HEK293T (cell line): ENCODE measurements at regions not wholly inside any gene's neighbourhood (a gene's known extent, or its start where the extent isn't known, plus 50 kb on each side); places are given as distances from the start of the nearest gene placed in this dataset.

Experiments
- ARNT ChIP-seq: fragments of 450-650 bp; IDR thresholded peaks from 2 replicates; pipeline ENCODE4 v1.6.1; 2017; ENCODE audit warnings: mild to moderate bottlenecking
- BHLHE40 ChIP-seq: fragments of 450-650 bp; IDR thresholded peaks from 2 replicates; pipeline ENCODE4 v1.6.1; 2016; ENCODE audit warnings: mild to moderate bottlenecking, moderate library complexity, borderline replicate concordance
- CTBP1 ChIP-seq: fragments of 450-650 bp; IDR thresholded peaks from 2 replicates; pipeline ENCODE4 v1.6.1; 2016; ENCODE audit warnings: borderline replicate concordance
- ELF4 ChIP-seq: fragments of 450-650 bp; IDR thresholded peaks from 2 replicates; pipeline ENCODE4 v1.6.1; 2017; ENCODE audit warnings: antibody characterized with exemption
- FOXA1 ChIP-seq: fragments of 450-650 bp; IDR thresholded peaks from 2 replicates; pipeline ENCODE4 v1.6.1; 2016; ENCODE audit warnings: mild to moderate bottlenecking
- FOXK2 ChIP-seq: fragments of 450-650 bp; IDR thresholded peaks from 2 replicates; pipeline ENCODE4 v1.6.1; 2016; ENCODE audit warnings: mild to moderate bottlenecking
- LEF1 ChIP-seq: fragments of 450-650 bp; IDR thresholded peaks from 2 replicates; pipeline ENCODE4 v1.6.1; 2017; ENCODE audit warnings: mild to moderate bottlenecking, borderline replicate concordance
- NFRKB ChIP-seq: fragments of 450-650 bp; IDR thresholded peaks from 2 replicates; pipeline ENCODE4 v1.6.1; 2016; ENCODE audit warnings: mild to moderate bottlenecking, moderate library complexity
- PKNOX1 ChIP-seq: fragments of 450-650 bp; IDR thresholded peaks from 2 replicates; pipeline ENCODE4 v1.6.1; 2016
- SP1 ChIP-seq: fragments of 450-650 bp; IDR thresholded peaks from 2 replicates; pipeline ENCODE4 v1.6.1; 2017
- SUZ12 ChIP-seq: fragments of 450-650 bp; IDR thresholded peaks from 2 replicates; pipeline ENCODE4 v1.6.1; 2016; ENCODE audit warnings: mild to moderate bottlenecking
- TARDBP ChIP-seq: fragments of 450-650 bp; IDR thresholded peaks from 2 replicates; pipeline ENCODE4 v1.6.1; 2016
- ZNF384 ChIP-seq: fragments of 450-650 bp; IDR thresholded peaks from 2 replicates; pipeline ENCODE4 v1.6.1; 2016

- TF ChIP-seq BHLHE40 (no peak), SP1 (no peak), ARNT (no peak), ELF4 (no peak), NFRKB (no peak), FOXA1 (no peak), FOXK2 (no peak), CTBP1 (no peak), LEF1 (no peak), SUZ12 (no peak), TARDBP (no peak), ZNF384 (no peak), PKNOX1 (no peak)
Measured at GRCh38 chr16:48824271-48824670, 214.3 kb upstream of the N4BP1 start.
